Hepatocyte (in vitro differentiated cells): ENCODE measurements at regions not wholly inside any gene's neighbourhood (a gene's known extent, or its start where the extent isn't known, plus 50 kb on each side); places are given as distances from the start of the nearest gene placed in this dataset.

Experiments
- EZH2 ChIP-seq: fragments of 200-600 bp; sonication (generic); IDR thresholded peaks from 2 replicates; pipeline ENCODE4 v1.6.1; 2016; ENCODE audit warnings: antibody characterized with exemption, mild to moderate bottlenecking, borderline replicate concordance
- TF ChIP-seq, protein P1 (sequence below): fragments of 200-600 bp; sonication (generic); IDR thresholded peaks from 2 replicates; pipeline ENCODE4 v1.5.1; 2016; ENCODE audit warnings: antibody characterized with exemption, mild to moderate bottlenecking; ENCODE audit not compliant: poor library complexity

GRCh38 chr11:97461044-97461880 lies 1071.4 kb downstream of the JRKL start:
- TF ChIP-seq, protein P1, sequence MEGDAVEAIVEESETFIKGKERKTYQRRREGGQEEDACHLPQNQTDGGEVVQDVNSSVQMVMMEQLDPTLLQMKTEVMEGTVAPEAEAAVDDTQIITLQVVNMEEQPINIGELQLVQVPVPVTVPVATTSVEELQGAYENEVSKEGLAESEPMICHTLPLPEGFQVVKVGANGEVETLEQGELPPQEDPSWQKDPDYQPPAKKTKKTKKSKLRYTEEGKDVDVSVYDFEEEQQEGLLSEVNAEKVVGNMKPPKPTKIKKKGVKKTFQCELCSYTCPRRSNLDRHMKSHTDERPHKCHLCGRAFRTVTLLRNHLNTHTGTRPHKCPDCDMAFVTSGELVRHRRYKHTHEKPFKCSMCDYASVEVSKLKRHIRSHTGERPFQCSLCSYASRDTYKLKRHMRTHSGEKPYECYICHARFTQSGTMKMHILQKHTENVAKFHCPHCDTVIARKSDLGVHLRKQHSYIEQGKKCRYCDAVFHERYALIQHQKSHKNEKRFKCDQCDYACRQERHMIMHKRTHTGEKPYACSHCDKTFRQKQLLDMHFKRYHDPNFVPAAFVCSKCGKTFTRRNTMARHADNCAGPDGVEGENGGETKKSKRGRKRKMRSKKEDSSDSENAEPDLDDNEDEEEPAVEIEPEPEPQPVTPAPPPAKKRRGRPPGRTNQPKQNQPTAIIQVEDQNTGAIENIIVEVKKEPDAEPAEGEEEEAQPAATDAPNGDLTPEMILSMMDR, result no peak
- TF ChIP-seq EZH2, result no peak
